ENCODE measurements at regions not wholly inside any gene's neighbourhood (a gene's known extent, or its start where the extent isn't known, plus 50 kb on each side); places are given as distances from the start of the nearest gene placed in this dataset.

DNA sequence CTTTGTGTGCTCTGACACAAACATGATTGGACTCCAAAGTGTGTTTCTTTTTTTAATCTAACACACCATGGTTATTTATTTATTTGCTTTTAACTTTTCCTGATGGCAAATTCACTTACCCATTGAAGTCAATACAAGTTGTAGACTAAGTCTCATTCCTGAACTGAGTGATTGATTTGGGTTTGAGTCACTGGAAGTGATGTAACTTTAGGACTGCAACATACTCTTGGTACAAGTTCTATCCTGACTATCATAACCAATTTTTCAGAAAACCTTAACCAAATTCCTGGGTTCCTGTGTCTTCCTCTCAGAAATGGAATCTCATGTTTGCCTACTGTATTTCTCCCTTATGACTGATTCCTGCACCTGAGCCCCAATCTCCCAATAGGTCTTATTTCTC is 590.0 kb upstream of the ROBO1 start:
- TF ChIP-seq EP300 (IDR thresholded peaks at IDR 0.05) (no peak), POLR2A (IDR thresholded peaks at IDR 0.05) (no peak)
- TF ChIP-seq, protein P1, sequence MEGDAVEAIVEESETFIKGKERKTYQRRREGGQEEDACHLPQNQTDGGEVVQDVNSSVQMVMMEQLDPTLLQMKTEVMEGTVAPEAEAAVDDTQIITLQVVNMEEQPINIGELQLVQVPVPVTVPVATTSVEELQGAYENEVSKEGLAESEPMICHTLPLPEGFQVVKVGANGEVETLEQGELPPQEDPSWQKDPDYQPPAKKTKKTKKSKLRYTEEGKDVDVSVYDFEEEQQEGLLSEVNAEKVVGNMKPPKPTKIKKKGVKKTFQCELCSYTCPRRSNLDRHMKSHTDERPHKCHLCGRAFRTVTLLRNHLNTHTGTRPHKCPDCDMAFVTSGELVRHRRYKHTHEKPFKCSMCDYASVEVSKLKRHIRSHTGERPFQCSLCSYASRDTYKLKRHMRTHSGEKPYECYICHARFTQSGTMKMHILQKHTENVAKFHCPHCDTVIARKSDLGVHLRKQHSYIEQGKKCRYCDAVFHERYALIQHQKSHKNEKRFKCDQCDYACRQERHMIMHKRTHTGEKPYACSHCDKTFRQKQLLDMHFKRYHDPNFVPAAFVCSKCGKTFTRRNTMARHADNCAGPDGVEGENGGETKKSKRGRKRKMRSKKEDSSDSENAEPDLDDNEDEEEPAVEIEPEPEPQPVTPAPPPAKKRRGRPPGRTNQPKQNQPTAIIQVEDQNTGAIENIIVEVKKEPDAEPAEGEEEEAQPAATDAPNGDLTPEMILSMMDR (IDR thresholded peaks at IDR 0.05), result no peak
- intact Hi-C loops (cut with DNase I), result no loop called here
- Histone ChIP-seq H3K9me3 (no peaks in the 10 kb centered on the region), H3K27me3 (no peaks in the 10 kb centered on the region), H3K36me3 (no peaks in the 10 kb centered on the region), H3K4me3 (no peak overlapping the region), H3K27ac (no peak overlapping the region), H3K4me1 (ENCODE audit: insufficient read depth) (no peaks in the 10 kb centered on the region)
- DNase-seq, result no peak

DNA sequence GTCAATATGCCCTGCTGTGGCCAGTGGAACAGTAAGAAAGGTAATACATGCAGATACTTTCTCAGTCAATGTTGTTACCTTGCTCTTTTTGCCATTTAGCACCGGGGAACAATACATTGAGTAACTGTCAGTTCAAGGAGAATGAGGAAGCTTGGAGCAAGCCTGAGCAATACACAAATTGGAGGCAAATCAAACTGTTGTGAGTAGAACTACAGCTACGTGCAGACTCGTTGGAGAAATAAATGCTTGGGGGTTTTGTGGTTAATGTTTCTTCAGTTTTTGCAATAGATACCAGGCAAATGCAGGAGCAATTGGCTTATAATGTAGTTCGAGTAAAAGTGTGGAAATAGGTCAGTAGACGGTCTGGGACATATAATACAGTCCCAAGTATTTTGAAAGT is 587.3 kb upstream of the ROBO1 start:
- Histone ChIP-seq H3K27me3 (no peaks in the 10 kb centered on the region), H3K36me3 (no peaks in the 10 kb centered on the region), H3K4me3 (no peak overlapping the region), H3K4me1 (ENCODE audit: insufficient read depth) (no peaks in the 10 kb centered on the region), H3K27ac (no peak overlapping the region), H3K9me3 (no peaks in the 10 kb centered on the region)
- DNase-seq, result no peak
- intact Hi-C loops (cut with DNase I), result no loop called here
- TF ChIP-seq POLR2A (IDR thresholded peaks at IDR 0.05) (no peak), EP300 (IDR thresholded peaks at IDR 0.05) (no peak)
- TF ChIP-seq, protein P1 (IDR thresholded peaks at IDR 0.05), result no peak
- 77 to 82% (median 80%) methylated on average over 5 of the region's 5 CpGs for WGBS, 3 donors

DNA sequence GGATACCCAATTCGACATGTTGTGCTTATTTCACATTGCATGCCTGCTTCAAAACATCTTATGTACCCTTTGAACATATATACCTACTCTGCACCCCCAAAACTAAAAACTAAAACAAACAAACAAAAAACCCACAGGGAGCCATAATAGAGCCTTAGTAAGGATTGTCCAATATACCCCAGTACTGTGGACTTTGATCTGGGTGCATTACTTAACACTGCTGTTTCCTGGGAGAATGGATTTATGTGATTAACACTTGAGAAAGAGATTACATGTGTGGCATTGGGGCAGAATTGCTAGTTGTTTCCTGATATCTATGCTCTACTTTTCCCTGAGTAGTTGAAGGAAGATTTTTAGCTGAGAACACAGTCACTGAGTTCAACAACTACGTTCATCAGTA is 583.4 kb upstream of the ROBO1 start:
- Histone ChIP-seq H3K9me3 (no peaks in the 10 kb centered on the region), H3K27ac (no peak overlapping the region), H3K36me3 (no peaks in the 10 kb centered on the region), H3K4me1 (ENCODE audit: insufficient read depth) (no peaks in the 10 kb centered on the region), H3K4me3 (no peak overlapping the region), H3K27me3 (no peaks in the 10 kb centered on the region)
- no peak for DNase-seq
- no peak for TF ChIP-seq EP300 (IDR thresholded peaks at IDR 0.05)
- TF ChIP-seq, protein P1 (IDR thresholded peaks at IDR 0.05), result no peak
- intact Hi-C loops (cut with DNase I), result no loop called here
- 52 to 65% (median 64%) methylated on average over 2 of the region's 2 CpGs for WGBS, 3 donors

DNA sequence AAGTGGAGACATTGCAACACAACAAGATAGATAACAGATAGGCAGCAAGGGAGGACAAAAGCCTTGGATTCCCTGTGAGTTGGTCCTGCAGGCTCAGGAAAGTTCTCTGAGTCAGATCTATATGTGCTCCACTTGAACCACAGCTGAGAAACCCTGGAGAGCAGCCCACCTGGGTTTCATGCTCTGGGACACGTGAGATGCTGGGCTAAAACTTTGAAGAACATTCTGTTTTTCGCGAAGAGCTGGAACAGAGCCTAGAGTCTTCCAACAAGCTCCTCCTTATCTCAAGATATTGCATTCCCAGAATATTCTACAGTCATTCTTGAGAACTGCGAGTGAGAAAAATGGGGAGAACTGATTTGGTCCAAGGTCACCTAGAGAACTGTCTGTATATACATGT is 583.0 kb upstream of the ROBO1 start:
- intact Hi-C loops (cut with DNase I), result no loop called here
- no peaks in the 10 kb centered on the region for H3K36me3 ChIP-seq
- WGBS, 3 donors, result 16 to 69% (median 26%) methylated on average over 4 of the region's 4 CpGs
- TF ChIP-seq POLR2A (IDR thresholded peaks at IDR 0.05) (no peak), EP300 (IDR thresholded peaks at IDR 0.05) (no peak)
- no peak overlapping the region for H3K27ac ChIP-seq
- no peaks in the 10 kb centered on the region for H3K9me3 ChIP-seq
- no peaks in the 10 kb centered on the region for H3K27me3 ChIP-seq
- H3K4me3 ChIP-seq, result no peak overlapping the region
- DNase-seq, result no peak
- H3K4me1 ChIP-seq (ENCODE audit: insufficient read depth), result no peaks in the 10 kb centered on the region

DNA sequence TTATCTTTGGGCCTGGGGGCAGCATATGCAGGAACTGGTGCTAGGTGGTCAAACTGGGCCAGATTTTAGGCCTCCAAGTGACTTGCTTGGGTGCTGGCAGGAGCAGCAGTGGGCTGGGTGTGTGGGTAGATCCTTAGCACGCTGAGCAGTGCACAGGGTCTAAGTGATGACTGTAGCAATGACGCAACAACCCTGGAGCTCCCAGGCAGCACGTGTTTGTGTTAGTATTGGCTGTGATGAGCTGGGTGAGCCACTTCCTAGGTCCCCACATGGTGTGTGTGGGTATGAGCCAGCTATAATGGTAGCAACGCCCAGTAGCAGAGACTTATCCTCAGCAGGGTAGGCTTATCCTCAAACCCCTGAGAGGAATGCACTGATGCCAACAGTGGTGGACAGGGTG is 570.6 kb upstream of the ROBO1 start:
- no peak overlapping the region for H3K4me3 ChIP-seq
- no peak overlapping the region for H3K27ac ChIP-seq
- no peaks in the 10 kb centered on the region for H3K27me3 ChIP-seq
- intact Hi-C loops (cut with DNase I), result loop anchor here in 1 of 4 donors (5.0 kb wide), 1 partner anchor 1689 kb away; no protein-coding TSS in a partner anchor
- H3K9me3 ChIP-seq, result no peaks in the 10 kb centered on the region
- H3K4me1 ChIP-seq (ENCODE audit: insufficient read depth), result no peaks in the 10 kb centered on the region
- TF ChIP-seq POLR2A (IDR thresholded peaks at IDR 0.05) (no peak), EP300 (IDR thresholded peaks at IDR 0.05) (no peak)
- TF ChIP-seq, protein P1 (IDR thresholded peaks at IDR 0.05), result no peak
- no peaks in the 10 kb centered on the region for H3K36me3 ChIP-seq
- DNase-seq, result no peak
- WGBS, 3 donors, result 80 to 87% (median 84%) methylated on average over 4 of the region's 4 CpGs

Data from ovary (tissue), 7 donors.